ENCODE measurements at regions not wholly inside any gene's neighbourhood (a gene's known extent, or its start where the extent isn't known, plus 50 kb on each side); places are given as distances from the start of the nearest gene placed in this dataset.

DNA sequence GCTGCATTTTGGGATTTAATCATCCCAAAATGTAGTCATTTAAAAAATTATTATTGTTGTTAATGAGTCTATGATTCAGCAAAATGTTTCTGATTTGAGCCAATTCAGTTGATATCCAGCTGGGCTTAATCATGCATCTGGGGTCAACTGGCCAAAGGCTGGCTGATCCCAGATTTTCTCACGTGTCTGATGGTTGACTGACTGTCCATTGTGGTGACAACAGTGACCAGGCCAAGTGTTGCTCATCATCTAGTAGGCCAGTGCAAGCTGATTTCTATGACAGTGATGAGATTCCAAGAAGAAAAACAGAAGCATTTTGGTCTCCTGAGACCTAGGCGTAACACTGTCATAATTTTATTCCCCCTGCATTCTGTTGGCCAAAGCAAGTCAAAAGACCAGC lies 80.1 kb upstream of the ZC3H11B start:
- in situ Hi-C loops (cut with MboI; ENCODE audit: low pct_unique_long_range_greater_than_20kb, low sequenced_read_pairs, unreplicated experiment), result no loop called here
- no peak for DNase-seq (ENCODE audit: low spot score)
- TF ChIP-seq, protein P1, sequence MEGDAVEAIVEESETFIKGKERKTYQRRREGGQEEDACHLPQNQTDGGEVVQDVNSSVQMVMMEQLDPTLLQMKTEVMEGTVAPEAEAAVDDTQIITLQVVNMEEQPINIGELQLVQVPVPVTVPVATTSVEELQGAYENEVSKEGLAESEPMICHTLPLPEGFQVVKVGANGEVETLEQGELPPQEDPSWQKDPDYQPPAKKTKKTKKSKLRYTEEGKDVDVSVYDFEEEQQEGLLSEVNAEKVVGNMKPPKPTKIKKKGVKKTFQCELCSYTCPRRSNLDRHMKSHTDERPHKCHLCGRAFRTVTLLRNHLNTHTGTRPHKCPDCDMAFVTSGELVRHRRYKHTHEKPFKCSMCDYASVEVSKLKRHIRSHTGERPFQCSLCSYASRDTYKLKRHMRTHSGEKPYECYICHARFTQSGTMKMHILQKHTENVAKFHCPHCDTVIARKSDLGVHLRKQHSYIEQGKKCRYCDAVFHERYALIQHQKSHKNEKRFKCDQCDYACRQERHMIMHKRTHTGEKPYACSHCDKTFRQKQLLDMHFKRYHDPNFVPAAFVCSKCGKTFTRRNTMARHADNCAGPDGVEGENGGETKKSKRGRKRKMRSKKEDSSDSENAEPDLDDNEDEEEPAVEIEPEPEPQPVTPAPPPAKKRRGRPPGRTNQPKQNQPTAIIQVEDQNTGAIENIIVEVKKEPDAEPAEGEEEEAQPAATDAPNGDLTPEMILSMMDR (IDR thresholded peaks at IDR 0.05; ENCODE audit: extremely low read depth, insufficient read depth, missing control alignments), result no peak

DNA sequence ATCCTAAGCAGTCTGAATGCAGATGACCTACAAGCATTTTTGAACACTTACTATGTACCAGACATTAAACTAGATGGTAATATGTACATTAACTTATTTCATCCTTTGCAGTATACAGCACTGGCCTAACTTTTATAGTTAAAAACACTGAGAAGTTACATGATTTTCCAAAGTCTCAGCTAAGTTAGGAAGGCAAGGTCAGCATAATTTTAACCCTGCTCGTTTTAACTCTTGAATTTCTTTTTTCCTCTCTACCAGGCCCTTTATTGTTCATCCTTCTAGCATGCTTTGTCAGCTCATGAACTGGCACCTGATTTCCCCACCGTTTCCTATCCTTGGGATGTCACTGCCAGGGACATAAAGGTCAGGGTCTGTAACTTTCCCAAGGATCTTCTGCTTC lies 76.9 kb upstream of the ZC3H11B start:
- in situ Hi-C loops (cut with MboI; ENCODE audit: low pct_unique_long_range_greater_than_20kb, low sequenced_read_pairs, unreplicated experiment), result no loop called here
- TF ChIP-seq, protein P1 (IDR thresholded peaks at IDR 0.05; ENCODE audit: extremely low read depth, insufficient read depth, missing control alignments), result no peak
- DNase-seq (ENCODE audit: low spot score), result no peak

DNA sequence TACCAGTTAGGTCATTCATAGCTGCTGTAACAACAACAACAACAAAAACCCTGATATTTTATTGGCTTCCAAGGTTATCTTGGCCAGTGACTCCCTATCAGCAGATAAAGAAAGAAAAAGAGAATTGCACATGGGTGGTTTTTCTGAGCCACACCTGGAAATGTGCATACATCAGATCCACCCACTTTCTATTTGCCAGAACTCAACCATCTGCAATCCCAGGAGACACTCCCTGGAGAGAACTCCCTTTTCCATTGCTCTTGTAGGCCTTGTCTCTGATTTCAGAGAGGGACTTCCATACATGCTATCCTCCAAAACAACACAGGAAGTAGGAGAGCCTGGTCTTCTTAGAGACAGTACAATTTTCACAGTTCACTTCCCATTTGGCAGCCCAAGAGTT lies 74.9 kb upstream of the ZC3H11B start:
- DNase-seq (ENCODE audit: low spot score), result no peak
- TF ChIP-seq, protein P1 (IDR thresholded peaks at IDR 0.05; ENCODE audit: extremely low read depth, insufficient read depth, missing control alignments), result no peak
- in situ Hi-C loops (cut with MboI; ENCODE audit: low pct_unique_long_range_greater_than_20kb, low sequenced_read_pairs, unreplicated experiment), result no loop called here

DNA sequence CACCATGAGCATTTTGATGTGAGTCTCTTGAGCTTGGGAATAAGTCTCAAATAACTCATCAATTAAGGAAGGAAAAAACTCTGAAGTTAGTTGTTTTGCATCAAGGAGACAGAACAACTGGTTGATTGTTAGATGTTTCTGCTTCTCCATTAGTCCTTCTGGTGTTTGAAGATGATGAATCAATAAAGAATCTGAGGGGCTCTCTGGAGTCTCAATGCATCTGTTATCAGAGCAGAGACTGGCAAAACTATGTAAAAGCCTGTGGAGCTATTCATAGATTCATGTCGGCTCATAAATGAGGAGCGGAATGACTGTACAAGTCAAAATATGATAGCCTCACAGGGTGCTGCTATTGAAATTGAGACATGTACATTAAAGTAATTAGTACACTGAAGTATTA lies 73.3 kb upstream of the ZC3H11B start:
- DNase-seq (ENCODE audit: low spot score), result no peak
- in situ Hi-C loops (cut with MboI; ENCODE audit: low pct_unique_long_range_greater_than_20kb, low sequenced_read_pairs, unreplicated experiment), result no loop called here

DNA sequence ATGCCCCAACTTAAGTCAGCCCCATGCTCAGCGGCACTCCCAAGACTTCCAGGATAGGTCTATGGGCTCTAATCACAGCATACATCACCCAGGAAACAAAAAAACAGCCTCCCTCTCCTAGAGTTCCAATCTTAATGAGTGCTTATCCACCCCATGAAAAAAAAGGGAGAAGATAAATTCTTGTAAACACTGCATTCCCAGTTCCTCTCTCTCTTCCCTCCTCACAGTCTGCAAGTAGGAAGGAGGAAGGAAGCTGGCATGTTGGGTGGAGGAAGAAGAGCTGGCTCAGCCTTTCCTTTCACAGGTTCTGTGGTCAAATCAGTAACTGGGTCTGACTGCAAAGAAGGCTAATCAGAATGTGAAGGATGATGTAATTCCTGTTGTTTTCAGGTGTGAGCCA lies 69.9 kb upstream of the ZC3H11B start:
- in situ Hi-C loops (cut with MboI; ENCODE audit: low pct_unique_long_range_greater_than_20kb, low sequenced_read_pairs, unreplicated experiment), result no loop called here
- no peak for DNase-seq (ENCODE audit: low spot score)

More for the DNA sequence above, 73.3 kb upstream of the ZC3H11B start:
- TF ChIP-seq, protein P1 (IDR thresholded peaks at IDR 0.05; ENCODE audit: extremely low read depth, insufficient read depth, missing control alignments), result no peak

DNA sequence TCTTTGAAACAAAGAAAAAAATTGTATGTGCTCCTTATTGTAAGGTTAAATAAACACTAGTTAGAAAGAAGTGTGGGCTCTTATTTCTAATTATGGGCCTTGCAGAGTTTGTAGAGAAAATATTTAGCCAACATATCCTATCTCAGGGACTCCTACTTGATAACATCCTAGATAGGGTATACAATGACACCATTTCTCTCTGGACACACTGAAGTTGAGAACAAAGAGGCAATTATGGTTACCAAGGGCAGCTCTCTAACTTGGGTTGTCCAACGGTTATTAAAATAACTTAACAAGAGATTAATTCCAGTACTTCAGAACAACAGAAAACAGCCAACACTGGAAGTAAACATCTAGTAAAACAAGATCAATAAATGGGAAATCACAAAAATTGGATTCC lies 69.0 kb upstream of the ZC3H11B start:
- DNase-seq (ENCODE audit: low spot score), result no peak
- in situ Hi-C loops (cut with MboI; ENCODE audit: low pct_unique_long_range_greater_than_20kb, low sequenced_read_pairs, unreplicated experiment), result no loop called here
- TF ChIP-seq, protein P1 (IDR thresholded peaks at IDR 0.05; ENCODE audit: extremely low read depth, insufficient read depth, missing control alignments), result no peak

More for the DNA sequence above, 69.9 kb upstream of the ZC3H11B start:
- TF ChIP-seq, protein P1 (IDR thresholded peaks at IDR 0.05; ENCODE audit: extremely low read depth, insufficient read depth, missing control alignments), result no peak
